ENCODE measurements at regions not wholly inside any gene's neighbourhood (a gene's known extent, or its start where the extent isn't known, plus 50 kb on each side); places are given as distances from the start of the nearest gene placed in this dataset.

GRCh38 chr5:152811988-152812387 lies 406.9 kb upstream of the NMUR2 start:
- H3K36me3 ChIP-seq, result no peaks in the 10 kb centered on the region
- WGBS, 2 donors, result 70 to 77% methylated on average over 3 to 5 of the region's 5 CpGs
- intact Hi-C loops (cut with DNase I), result no loop called here
- DNase-seq, result no peak
- TF ChIP-seq POLR2A (IDR thresholded peaks at IDR 0.05) (no peak), CTCF (IDR thresholded peaks at IDR 0.05) (no peak)
- H3K9me3 ChIP-seq, result peaks cover 0 to 7% (median 0%) of the 10 kb centered on the region in 3 donors
- H3K27ac ChIP-seq, result no peak overlapping the region
- H3K4me3 ChIP-seq, result no peak overlapping the region
- H3K4me1 ChIP-seq, result no peaks in the 10 kb centered on the region
- H3K27me3 ChIP-seq, result no peaks in the 10 kb centered on the region

GRCh38 chr5:152813526-152813925 lies 408.4 kb upstream of the NMUR2 start:
- Histone ChIP-seq H3K36me3 (no peaks in the 10 kb centered on the region), H3K27me3 (no peaks in the 10 kb centered on the region), H3K4me3 (no peak overlapping the region), H3K27ac (no peak overlapping the region), H3K9me3 (peaks cover 0 to 7% (median 0%) of the 10 kb centered on the region in 3 donors), H3K4me1 (no peaks in the 10 kb centered on the region)
- TF ChIP-seq CTCF (IDR thresholded peaks at IDR 0.05) (no peak), POLR2A (IDR thresholded peaks at IDR 0.05) (no peak)
- intact Hi-C loops (cut with DNase I), result no loop called here
- 48 to 65% methylated on average over 6 of the region's 6 CpGs for WGBS, 2 donors
- no peak for DNase-seq

GRCh38 chr5:152819891-152820290 lies 414.8 kb upstream of the NMUR2 start:
- TF ChIP-seq CTCF (IDR thresholded peaks at IDR 0.05) (no peak), POLR2A (IDR thresholded peaks at IDR 0.05) (no peak)
- H3K4me1 ChIP-seq, result no peaks in the 10 kb centered on the region
- no peak for DNase-seq
- H3K27ac ChIP-seq, result no peak overlapping the region
- no peak overlapping the region for H3K4me3 ChIP-seq
- H3K36me3 ChIP-seq, result no peaks in the 10 kb centered on the region
- no peaks in the 10 kb centered on the region for H3K9me3 ChIP-seq
- intact Hi-C loops (cut with DNase I), result no loop called here
- H3K27me3 ChIP-seq, result no peaks in the 10 kb centered on the region

GRCh38 chr5:152824316-152824715 lies 419.2 kb upstream of the NMUR2 start:
- Histone ChIP-seq H3K27me3 (no peaks in the 10 kb centered on the region), H3K9me3 (no peaks in the 10 kb centered on the region), H3K4me1 (no peaks in the 10 kb centered on the region), H3K27ac (no peak overlapping the region), H3K36me3 (no peaks in the 10 kb centered on the region), H3K4me3 (no peak overlapping the region)
- intact Hi-C loops (cut with DNase I), result no loop called here
- DNase-seq, result no peak
- 62 to 70% methylated on average over 3 of the region's 3 CpGs for WGBS, 2 donors
- TF ChIP-seq POLR2A (IDR thresholded peaks at IDR 0.05) (no peak), CTCF (IDR thresholded peaks at IDR 0.05) (no peak)

- Histone ChIP-seq H3K4me1 (no peaks in the 10 kb centered on the region), H3K27ac (no peak overlapping the region)
Observed at GRCh38 chr5:152838241-152838786, 433.2 kb upstream of the NMUR2 start.

More at GRCh38 chr5:152838241-152838786, 433.2 kb upstream of the NMUR2 start:
- WGBS, 2 donors, result 68 to 78% methylated on average over 5 to 7 of the region's 7 CpGs
- intact Hi-C loops (cut with DNase I), result no loop called here
- H3K27me3 ChIP-seq, result no peaks in the 10 kb centered on the region
- DNase-seq, result no peak
- TF ChIP-seq POLR2A (IDR thresholded peaks at IDR 0.05) (no peak), CTCF (IDR thresholded peaks at IDR 0.05) (no peak)
- no peak overlapping the region for H3K4me3 ChIP-seq
- H3K9me3 ChIP-seq, result no peaks in the 10 kb centered on the region
- H3K36me3 ChIP-seq, result no peaks in the 10 kb centered on the region
